Endothelial cell of umbilical vein (primary cell): ENCODE measurements at regions not wholly inside any gene's neighbourhood (a gene's known extent, or its start where the extent isn't known, plus 50 kb on each side); places are given as distances from the start of the nearest gene placed in this dataset.

ENCODE experiments used
- BruUV-seq: library from RNA; stranded (reverse); fragments of 400-500 nt; replicated peaks from 2 replicates; lab custom pipeline; 2021; lab: Mats Ljungman, UMichigan
- CTCF ChIA-PET: fragments of 300-600, 350-600 bp; sonication (Branson Sonifier 250); formaldehyde crosslinking; loops from one replicate; lab custom pipeline; 2021; ENCODE audit warnings: antibody characterized with exemption, inconsistent platforms; lab: Charles Lee
- POLR2A ChIA-PET: fragments of 300-600, 350-600 bp; sonication (Branson Sonifier 250); formaldehyde crosslinking; loops from one replicate; lab custom pipeline; 2021; ENCODE audit warnings: antibody characterized with exemption, inconsistent platforms; lab: Charles Lee
- DNase-seq: peaks from one replicate; pipeline ENCODE4 v3.0.0-alpha.2; 2011; ENCODE audit warnings: low read depth, low spot score
- FAIRE-seq: peaks from 2 replicates; lab custom pipeline; 2011; peaks lifted over from hg19 to GRCh38; lab: Jason Lieb, UNC
- H2AFZ ChIP-seq: 2 replicates; pipeline ENCODE4 v1.6.0; 2012; ENCODE audit warnings: low read depth, low read length, control low read depth, inconsistent platforms
- H3K27ac ChIP-seq: 2 replicates; pipeline ENCODE4 v1.5.1; 2011; ENCODE audit warnings: low read depth, mild to moderate bottlenecking, control low read depth, low read length, moderate library complexity; ENCODE audit not compliant: insufficient read depth
- H3K27me3 ChIP-seq, 2 experiments: 2 replicates each; pipeline versions ENCODE4 v1.6.0 to v1.6.1; 2011; ENCODE audit warnings: low read length in 2 of 2, mixed read lengths in 1 of 2; ENCODE audit not compliant: control insufficient read depth in 2 of 2, insufficient read depth in 2 of 2
- H3K36me3 ChIP-seq, 2 experiments: 2 replicates in 1 of 2; 3 replicates in 1 of 2; pipeline ENCODE4 v1.5.1; 2011; ENCODE audit warnings: low read length in 2 of 2, mild to moderate bottlenecking in 1 of 2, moderate library complexity in 1 of 2; ENCODE audit not compliant: control insufficient read depth in 2 of 2, insufficient read depth in 2 of 2; ENCODE audit errors: extremely low read depth in 1 of 2
- H3K4me1 ChIP-seq: 3 replicates; pipeline ENCODE4 v1.5.1; 2011; ENCODE audit warnings: mild to moderate bottlenecking, low read length; ENCODE audit not compliant: control insufficient read depth, insufficient read depth; ENCODE audit errors: extremely low read depth
- H3K4me2 ChIP-seq: 2 replicates; pipeline ENCODE4 v1.6.1; 2011; ENCODE audit warnings: low read length, control low read depth, mixed read lengths; ENCODE audit not compliant: insufficient read depth
- H3K4me3 ChIP-seq, 3 experiments: fragments of 200-600 bp in 1 of 3; sonication (generic), shearing (Covaris generic) in 1 of 3; replicated peaks in 1 of 3; 2 replicates each; pipeline ENCODE4 v1.5.1; 2011 to 2016; ENCODE audit warnings: control low read depth in 3 of 3, low read length in 3 of 3, mild to moderate bottlenecking in 2 of 3, inconsistent platforms in 1 of 3, low read depth in 1 of 3, moderate library complexity in 1 of 3; ENCODE audit not compliant: insufficient read depth in 1 of 3
- H3K79me2 ChIP-seq: 2 replicates; pipeline ENCODE4 v1.6.0; 2012; ENCODE audit warnings: low read length, inconsistent platforms; ENCODE audit not compliant: control insufficient read depth, insufficient read depth
- H3K9ac ChIP-seq: replicated peaks from 2 replicates; pipeline ENCODE3; 2011; ENCODE audit warnings: low read length, control low read depth; ENCODE audit not compliant: insufficient read depth; ENCODE audit errors: extremely low read depth
- H3K9me1 ChIP-seq: replicated peaks from 3 replicates; pipeline ENCODE4 v1.6.0; 2011; ENCODE audit warnings: mild to moderate bottlenecking, low read length; ENCODE audit not compliant: control insufficient read depth, insufficient read depth; ENCODE audit errors: extremely low read depth
- H3K9me3 ChIP-seq: replicated peaks from 2 replicates; pipeline ENCODE4 v1.5.1; 2012; ENCODE audit warnings: low read length, inconsistent platforms; ENCODE audit not compliant: control insufficient read depth, insufficient read depth
- H4K20me1 ChIP-seq: replicated peaks from 2 replicates; pipeline ENCODE3; 2011; ENCODE audit warnings: mild to moderate bottlenecking, low read length; ENCODE audit not compliant: control insufficient read depth, insufficient read depth; ENCODE audit errors: extremely low read depth
- FOS ChIP-seq: IDR thresholded peaks from 2 replicates; pipeline ENCODE4 v1.6.1; 2011; ENCODE audit warnings: mild to moderate bottlenecking, low read length, moderate library complexity, borderline replicate concordance; ENCODE audit not compliant: insufficient read depth
- GATA2 ChIP-seq: IDR thresholded peaks from 2 replicates; pipeline ENCODE4 v1.7.0; 2011; ENCODE audit warnings: low read depth, mild to moderate bottlenecking, moderate library complexity, mixed read lengths, low read length; ENCODE audit not compliant: insufficient read length, insufficient read depth
- JUN ChIP-seq: IDR thresholded peaks from 2 replicates; pipeline ENCODE4 v1.6.1; 2011; ENCODE audit warnings: borderline replicate concordance, low read depth; ENCODE audit not compliant: insufficient read length, insufficient read depth
- POLR2A ChIP-seq: IDR thresholded peaks from 2 replicates; pipeline ENCODE4 v1.6.1; 2012; ENCODE audit warnings: low read depth, mild to moderate bottlenecking, control low read depth, low read length
- dilution Hi-C: fragments of 300-500 bp; cut with MboI; formaldehyde crosslinking; loops from one replicate; pipeline ENCODE4 v1.15.0; 2019; ENCODE audit warnings: low sequenced_read_pairs; ENCODE audit not compliant: extremely low pct_ligation_motif_present
- intact Hi-C: fragments of 100-400 bp; cut with micrococcal nuclease; formaldehyde crosslinking; loops from one replicate; pipeline ENCODE4 v1.10.0; 2022
- TF ChIP-seq, protein P1 (sequence below), 2 donors: IDR thresholded peaks; 1 replicate in 1 of 2; 2 replicates in 1 of 2; pipeline ENCODE4 v1.5.1; 2011; ENCODE audit warnings: low read length in 2 of 2, mild to moderate bottlenecking in 2 of 2, moderate library complexity in 2 of 2, control low read depth in 1 of 2, inconsistent platforms in 1 of 2, low read depth in 1 of 2; ENCODE audit not compliant: insufficient read depth in 1 of 2; ENCODE audit errors: extremely low read depth in 1 of 2

DNA sequence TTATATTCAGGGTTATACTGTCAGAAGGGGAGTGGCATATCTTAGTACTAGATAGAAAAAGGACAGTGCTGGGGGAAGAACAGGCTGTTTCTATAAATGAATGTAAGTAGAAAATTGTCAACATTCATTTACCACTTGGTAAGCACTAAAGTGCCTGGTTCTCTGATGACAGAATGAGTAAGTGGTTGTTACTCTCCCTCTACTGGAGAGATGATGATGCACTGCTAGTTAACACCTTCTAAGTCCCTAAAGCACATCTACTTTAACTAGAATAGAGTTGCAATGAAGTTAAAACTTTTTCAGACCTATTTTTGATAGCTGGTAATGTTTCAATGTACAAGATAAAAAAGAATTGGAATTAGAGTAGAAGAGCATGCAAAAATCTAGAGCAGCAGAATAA, 214.5 kb downstream of the KLHL4 start:
- no peaks in the 10 kb centered on the region for H3K27me3 ChIP-seq
- H3K79me2 ChIP-seq: no peaks in the 10 kb centered on the region
- FAIRE-seq (no peak), DNase-seq (no peak)
- H3K9me1 ChIP-seq: no peaks in the 10 kb centered on the region
- intact Hi-C loops (no loop called here), dilution Hi-C loops (no loop called here)
- H3K9ac ChIP-seq: no peak overlapping the region
- no peak overlapping the region for H3K4me3 ChIP-seq
- H4K20me1 ChIP-seq: no peaks in the 10 kb centered on the region
- no TSS peak for BruUV-seq
- no peak overlapping the region for H3K4me2 ChIP-seq
- no peaks in the 10 kb centered on the region for H3K9me3 ChIP-seq
- POLR2A ChIA-PET: no interaction called here
- H3K36me3 ChIP-seq: no peaks in the 10 kb centered on the region
- no peaks in the 10 kb centered on the region for H3K4me1 ChIP-seq
- no peak overlapping the region for H3K27ac ChIP-seq
- no peak overlapping the region for H2AFZ ChIP-seq
- CTCF ChIA-PET: no interaction called here
- no peak for TF ChIP-seq FOS
- TF ChIP-seq JUN: no peak
- no peak for TF ChIP-seq GATA2

DNA sequence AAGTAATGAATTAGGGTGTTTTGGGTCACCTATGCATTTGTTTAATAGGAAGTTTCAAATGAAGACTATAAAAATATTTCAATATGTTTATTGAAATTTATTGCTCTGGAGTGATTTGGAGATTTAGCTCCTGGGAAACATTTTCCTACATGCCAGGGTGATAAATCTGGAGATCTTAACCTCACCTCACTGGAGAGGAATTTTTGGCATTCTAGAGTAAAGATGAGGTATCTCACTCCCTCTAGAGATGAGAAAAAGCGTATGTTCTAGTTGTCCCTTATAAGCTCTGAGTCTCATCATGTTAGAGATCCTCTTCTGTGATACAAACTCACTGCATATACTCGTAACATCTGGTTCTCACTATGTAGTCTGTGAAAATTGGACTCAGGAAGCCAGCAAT, 219.0 kb downstream of the KLHL4 start:
- H3K9ac ChIP-seq: no peak overlapping the region
- H2AFZ ChIP-seq: no peak overlapping the region
- H3K27ac ChIP-seq: no peak overlapping the region
- H3K9me1 ChIP-seq: no peaks in the 10 kb centered on the region
- CTCF ChIA-PET: no interaction called here
- H3K4me3 ChIP-seq: no peak overlapping the region
- DNase-seq (no peak), FAIRE-seq (no peak)
- POLR2A ChIA-PET: no interaction called here
- no peaks in the 10 kb centered on the region for H3K9me3 ChIP-seq
- H3K4me1 ChIP-seq: no peaks in the 10 kb centered on the region
- H3K27me3 ChIP-seq: no peaks in the 10 kb centered on the region
- dilution Hi-C loops: no loop called here
- intact Hi-C loops: no loop called here
- H4K20me1 ChIP-seq: no peaks in the 10 kb centered on the region
- TF ChIP-seq POLR2A (no peak), JUN (no peak), FOS (no peak)
- TF ChIP-seq, protein P1, sequence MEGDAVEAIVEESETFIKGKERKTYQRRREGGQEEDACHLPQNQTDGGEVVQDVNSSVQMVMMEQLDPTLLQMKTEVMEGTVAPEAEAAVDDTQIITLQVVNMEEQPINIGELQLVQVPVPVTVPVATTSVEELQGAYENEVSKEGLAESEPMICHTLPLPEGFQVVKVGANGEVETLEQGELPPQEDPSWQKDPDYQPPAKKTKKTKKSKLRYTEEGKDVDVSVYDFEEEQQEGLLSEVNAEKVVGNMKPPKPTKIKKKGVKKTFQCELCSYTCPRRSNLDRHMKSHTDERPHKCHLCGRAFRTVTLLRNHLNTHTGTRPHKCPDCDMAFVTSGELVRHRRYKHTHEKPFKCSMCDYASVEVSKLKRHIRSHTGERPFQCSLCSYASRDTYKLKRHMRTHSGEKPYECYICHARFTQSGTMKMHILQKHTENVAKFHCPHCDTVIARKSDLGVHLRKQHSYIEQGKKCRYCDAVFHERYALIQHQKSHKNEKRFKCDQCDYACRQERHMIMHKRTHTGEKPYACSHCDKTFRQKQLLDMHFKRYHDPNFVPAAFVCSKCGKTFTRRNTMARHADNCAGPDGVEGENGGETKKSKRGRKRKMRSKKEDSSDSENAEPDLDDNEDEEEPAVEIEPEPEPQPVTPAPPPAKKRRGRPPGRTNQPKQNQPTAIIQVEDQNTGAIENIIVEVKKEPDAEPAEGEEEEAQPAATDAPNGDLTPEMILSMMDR (IDR thresholded peaks at IDR 0.05; ENCODE audit: extremely low read depth in 1 of 2, insufficient read depth in 1 of 2, low read depth in 1 of 2, low read length in 2 of 2): no peak
- no peaks in the 10 kb centered on the region for H3K79me2 ChIP-seq
- no peak overlapping the region for H3K4me2 ChIP-seq
- H3K36me3 ChIP-seq: no peaks in the 10 kb centered on the region
- BruUV-seq: no TSS peak
